DND-41 (cell line): ENCODE measurements at regions not wholly inside any gene's neighbourhood (a gene's known extent, or its start where the extent isn't known, plus 50 kb on each side); places are given as distances from the start of the nearest gene placed in this dataset.

ENCODE experiments used
- EZH2 ChIP-seq: IDR thresholded peaks from 3 replicates; pipeline ENCODE4 v1.6.1; 2012; ENCODE audit warnings: borderline replicate concordance, low read depth, mild to moderate bottlenecking, moderate library complexity, low read length, inconsistent platforms; ENCODE audit not compliant: severe bottlenecking
- TF ChIP-seq, protein P1 (sequence below): IDR thresholded peaks from 2 replicates; pipeline ENCODE4 v1.5.1; 2012; ENCODE audit warnings: borderline replicate concordance, low read length, moderate library complexity, mild to moderate bottlenecking; ENCODE audit not compliant: poor library complexity, severe bottlenecking; ENCODE audit errors: extremely low read depth

DNA sequence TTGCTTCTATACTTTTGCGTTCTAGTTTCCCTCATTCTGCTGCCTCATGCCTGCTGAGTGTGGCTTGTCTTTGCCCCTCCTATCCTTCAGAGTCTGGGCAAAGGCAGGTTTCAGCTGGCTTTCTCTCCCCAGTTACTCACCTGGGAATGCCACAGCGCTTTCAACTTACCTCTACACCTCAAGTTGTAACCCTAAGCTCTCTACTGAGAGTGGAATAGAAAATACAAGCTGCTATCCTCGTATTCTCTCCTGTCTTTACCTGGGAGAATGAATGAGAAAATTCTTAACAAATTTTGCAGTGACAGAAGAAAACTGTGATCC lies 316.3 kb upstream of the KLF12 start:
- TF ChIP-seq, protein P1, sequence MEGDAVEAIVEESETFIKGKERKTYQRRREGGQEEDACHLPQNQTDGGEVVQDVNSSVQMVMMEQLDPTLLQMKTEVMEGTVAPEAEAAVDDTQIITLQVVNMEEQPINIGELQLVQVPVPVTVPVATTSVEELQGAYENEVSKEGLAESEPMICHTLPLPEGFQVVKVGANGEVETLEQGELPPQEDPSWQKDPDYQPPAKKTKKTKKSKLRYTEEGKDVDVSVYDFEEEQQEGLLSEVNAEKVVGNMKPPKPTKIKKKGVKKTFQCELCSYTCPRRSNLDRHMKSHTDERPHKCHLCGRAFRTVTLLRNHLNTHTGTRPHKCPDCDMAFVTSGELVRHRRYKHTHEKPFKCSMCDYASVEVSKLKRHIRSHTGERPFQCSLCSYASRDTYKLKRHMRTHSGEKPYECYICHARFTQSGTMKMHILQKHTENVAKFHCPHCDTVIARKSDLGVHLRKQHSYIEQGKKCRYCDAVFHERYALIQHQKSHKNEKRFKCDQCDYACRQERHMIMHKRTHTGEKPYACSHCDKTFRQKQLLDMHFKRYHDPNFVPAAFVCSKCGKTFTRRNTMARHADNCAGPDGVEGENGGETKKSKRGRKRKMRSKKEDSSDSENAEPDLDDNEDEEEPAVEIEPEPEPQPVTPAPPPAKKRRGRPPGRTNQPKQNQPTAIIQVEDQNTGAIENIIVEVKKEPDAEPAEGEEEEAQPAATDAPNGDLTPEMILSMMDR: no peak
- no peak for TF ChIP-seq EZH2
